ENCODE measurements at regions not wholly inside any gene's neighbourhood (a gene's known extent, or its start where the extent isn't known, plus 50 kb on each side); places are given as distances from the start of the nearest gene placed in this dataset.

- Mint-ChIP-seq H3K36me3 (ENCODE audit: low read depth, unreplicated experiment) (no peaks in the 10 kb centered on the region), H3K27ac (ENCODE audit: unreplicated experiment) (no peak overlapping the region), H3K4me1 (ENCODE audit: low read depth, unreplicated experiment) (peaks cover 3% of the 10 kb centered on the region), H3K9me3 (ENCODE audit: unreplicated experiment) (peaks cover 6% of the 10 kb centered on the region), H3K4me3 (ENCODE audit: unreplicated experiment) (no peak overlapping the region), H3K27me3 (ENCODE audit: low read depth, unreplicated experiment) (no peaks in the 10 kb centered on the region)
- H3K27ac ChIP-seq (ENCODE audit: low read depth, low read length) = no peak overlapping the region
- H3K9ac ChIP-seq (ENCODE audit: low read length) = no peak overlapping the region
- no peaks in the 10 kb centered on the region for H4K20me1 ChIP-seq (ENCODE audit: insufficient read depth, low read length)
- no peak for TF ChIP-seq EZH2 (IDR thresholded peaks at IDR 0.05; ENCODE audit: insufficient read depth, low read length)
- TF ChIP-seq CTCF (IDR thresholded peaks at IDR 0.05; ENCODE audit: insufficient read depth, low read depth, low read length) = no peak
- H3K36me3 ChIP-seq (ENCODE audit: insufficient read depth, low read length) = no peaks in the 10 kb centered on the region
- FAIRE-seq (no peak), DNase-seq (ENCODE audit: low read depth) (no peak)
- H2AFZ ChIP-seq (ENCODE audit: low read depth, low read length) = no peak overlapping the region
- no peak overlapping the region for H3K4me3 ChIP-seq (ENCODE audit: insufficient read depth, low read depth, low read length)
- no peaks in the 10 kb centered on the region for H3K9me3 ChIP-seq (ENCODE audit: insufficient read depth, low read depth, low read length)
- no peaks in the 10 kb centered on the region for H3K27me3 ChIP-seq (ENCODE audit: insufficient read depth, low read length)
- no peaks in the 10 kb centered on the region for H3K4me1 ChIP-seq (ENCODE audit: insufficient read depth, low read length)
- H3K79me2 ChIP-seq (ENCODE audit: insufficient read depth, low read length) = no peaks in the 10 kb centered on the region
- H3K4me2 ChIP-seq (ENCODE audit: low read length) = no peak overlapping the region
Measured at GRCh38 chr6:105832313-105832761, 253.8 kb upstream of the PRDM1 start.

- Mint-ChIP-seq H3K9me3 (ENCODE audit: unreplicated experiment) (peaks cover 8% of the 10 kb centered on the region), H3K4me3 (ENCODE audit: unreplicated experiment) (no peak overlapping the region), H3K36me3 (ENCODE audit: low read depth, unreplicated experiment) (no peaks in the 10 kb centered on the region), H3K4me1 (ENCODE audit: low read depth, unreplicated experiment) (peaks cover 3% of the 10 kb centered on the region), H3K27me3 (ENCODE audit: low read depth, unreplicated experiment) (no peaks in the 10 kb centered on the region), H3K27ac (ENCODE audit: unreplicated experiment) (no peak overlapping the region)
- H3K9me3 ChIP-seq (ENCODE audit: insufficient read depth, low read depth, low read length) = no peaks in the 10 kb centered on the region
- FAIRE-seq = no peak
- H3K79me2 ChIP-seq (ENCODE audit: insufficient read depth, low read length) = no peaks in the 10 kb centered on the region
- no peaks in the 10 kb centered on the region for H3K4me1 ChIP-seq (ENCODE audit: insufficient read depth, low read length)
- no peaks in the 10 kb centered on the region for H3K27me3 ChIP-seq (ENCODE audit: insufficient read depth, low read length)
- DNase-seq (ENCODE audit: low read depth) = no peak
- H3K36me3 ChIP-seq (ENCODE audit: insufficient read depth, low read length) = no peaks in the 10 kb centered on the region
- H3K27ac ChIP-seq (ENCODE audit: low read depth, low read length) = no peak overlapping the region
- no peaks in the 10 kb centered on the region for H4K20me1 ChIP-seq (ENCODE audit: insufficient read depth, low read length)
- H3K4me2 ChIP-seq (ENCODE audit: low read length) = no peak overlapping the region
- TF ChIP-seq EZH2 (IDR thresholded peaks at IDR 0.05; ENCODE audit: insufficient read depth, low read length) = no peak
- no peak for TF ChIP-seq CTCF (IDR thresholded peaks at IDR 0.05; ENCODE audit: insufficient read depth, low read depth, low read length)
- no peak overlapping the region for H2AFZ ChIP-seq (ENCODE audit: low read depth, low read length)
- H3K9ac ChIP-seq (ENCODE audit: low read length) = no peak overlapping the region
- no peak overlapping the region for H3K4me3 ChIP-seq (ENCODE audit: insufficient read depth, low read depth, low read length)
Measured at GRCh38 chr6:105831311-105832097, 254.6 kb upstream of the PRDM1 start.

- H2AFZ ChIP-seq (ENCODE audit: low read depth, low read length) = no peak overlapping the region
- DNase-seq (ENCODE audit: low read depth) = no peak
- no peak overlapping the region for H3K4me2 ChIP-seq (ENCODE audit: low read length)
- Mint-ChIP-seq H3K9me3 (ENCODE audit: unreplicated experiment) (peaks cover 5% of the 10 kb centered on the region), H3K27ac (ENCODE audit: unreplicated experiment) (no peak overlapping the region), H3K4me3 (ENCODE audit: unreplicated experiment) (no peak overlapping the region), H3K36me3 (ENCODE audit: low read depth, unreplicated experiment) (no peaks in the 10 kb centered on the region), H3K27me3 (ENCODE audit: low read depth, unreplicated experiment) (no peaks in the 10 kb centered on the region), H3K4me1 (ENCODE audit: low read depth, unreplicated experiment) (peaks cover 8% of the 10 kb centered on the region)
- H3K4me1 ChIP-seq (ENCODE audit: insufficient read depth, low read length) = peaks cover 3% of the 10 kb centered on the region
- no peaks in the 10 kb centered on the region for H3K36me3 ChIP-seq (ENCODE audit: insufficient read depth, low read length)
- no peak overlapping the region for H3K27ac ChIP-seq (ENCODE audit: low read depth, low read length)
- H3K4me3 ChIP-seq (ENCODE audit: insufficient read depth, low read depth, low read length) = no peak overlapping the region
- no peaks in the 10 kb centered on the region for H3K79me2 ChIP-seq (ENCODE audit: insufficient read depth, low read length)
- H3K27me3 ChIP-seq (ENCODE audit: insufficient read depth, low read length) = no peaks in the 10 kb centered on the region
- H3K9ac ChIP-seq (ENCODE audit: low read length) = no peak overlapping the region
- no peaks in the 10 kb centered on the region for H3K9me3 ChIP-seq (ENCODE audit: insufficient read depth, low read depth, low read length)
- H4K20me1 ChIP-seq (ENCODE audit: insufficient read depth, low read length) = no peaks in the 10 kb centered on the region
- no peak for TF ChIP-seq CTCF (IDR thresholded peaks at IDR 0.05; ENCODE audit: insufficient read depth, low read depth, low read length)
- FAIRE-seq = no peak
Measured at GRCh38 chr6:105825210-105825609, 260.9 kb upstream of the PRDM1 start.
